Suprapubic skin (tissue), 4 donors: ENCODE measurements at regions not wholly inside any gene's neighbourhood (a gene's known extent, or its start where the extent isn't known, plus 50 kb on each side); places are given as distances from the start of the nearest gene placed in this dataset.

ENCODE experiments used
- DNase-seq, 2 donors: peaks; one replicate each; pipeline ENCODE4 v3.0.0-alpha.2; 2019; ENCODE audit warnings: low spot score in 2 of 2
- H3K27ac ChIP-seq: fragments of 200-600 bp; sonication (generic); one replicate; pipeline ENCODE4 v1.5.1; 2019
- H3K27me3 ChIP-seq: fragments of 200-600 bp; sonication (generic); one replicate; pipeline ENCODE4 v1.5.1; 2019
- H3K36me3 ChIP-seq: fragments of 200-600 bp; sonication (generic); one replicate; pipeline ENCODE4 v1.5.1; 2019
- H3K4me1 ChIP-seq: fragments of 200-600 bp; sonication (generic); one replicate; pipeline ENCODE4 v1.5.1; 2019
- H3K4me3 ChIP-seq: fragments of 200-600 bp; sonication (generic); one replicate; pipeline ENCODE4 v1.5.1; 2019; ENCODE audit warnings: mild to moderate bottlenecking
- H3K9me3 ChIP-seq: fragments of 200-600 bp; sonication (generic); one replicate; pipeline ENCODE4 v1.5.1; 2019
- CTCF ChIP-seq, 2 donors: fragments of 200-600 bp in 1 of 2; fragments of 450-650 bp in 1 of 2; sonication (generic) in 1 of 2; IDR thresholded peaks; one replicate each; pipeline ENCODE4 v1.5.1; 2016 to 2019; ENCODE audit warnings: antibody characterized with exemption in 2 of 2, mild to moderate bottlenecking in 1 of 2, moderate library complexity in 1 of 2
- EP300 ChIP-seq: sonication (generic); formaldehyde crosslinking; IDR thresholded peaks from one replicate; pipeline ENCODE4 v1.6.1; 2017; ENCODE audit warnings: antibody characterized with exemption
- POLR2A ChIP-seq, 2 donors: fragments of 450-650 bp; IDR thresholded peaks; one replicate each; pipeline ENCODE4 v1.6.1; 2017; ENCODE audit warnings: antibody characterized with exemption in 2 of 2, mild to moderate bottlenecking in 2 of 2, moderate library complexity in 2 of 2
- POLR2AphosphoS5 ChIP-seq, 3 donors: sonication (generic); formaldehyde crosslinking; IDR thresholded peaks; one replicate each; pipeline ENCODE4 v1.6.1; 2017; ENCODE audit warnings: antibody characterized with exemption in 3 of 3
- WGBS: methylation state at CpG from one replicate; pipeline ENCODE4 v1.1.5; 2018; 5-methylcytosine and 5-hydroxymethylcytosine counted together

GRCh38 chr3:110262896-110263295, 808.7 kb upstream of the NECTIN3 start:
- H3K4me3 ChIP-seq: no peak overlapping the region

GRCh38 chr3:110265302-110265701, 806.3 kb upstream of the NECTIN3 start:
- no peak for TF ChIP-seq POLR2A (IDR thresholded peaks at IDR 0.05)
- TF ChIP-seq POLR2AphosphoS5 (IDR thresholded peaks at IDR 0.05): no peak
- no peak for TF ChIP-seq CTCF (IDR thresholded peaks at IDR 0.05)
- no peak for TF ChIP-seq EP300
- DNase-seq: no peak
- Histone ChIP-seq H3K4me1 (no peaks in the 10 kb centered on the region), H3K4me3 (no peak overlapping the region), H3K27ac (no peak overlapping the region), H3K27me3 (no peaks in the 10 kb centered on the region), H3K36me3 (no peaks in the 10 kb centered on the region), H3K9me3 (no peaks in the 10 kb centered on the region)
- 82% methylated on average over 1 of the region's 1 CpG for WGBS

More at GRCh38 chr3:110262896-110263295, 808.7 kb upstream of the NECTIN3 start:
- TF ChIP-seq POLR2AphosphoS5 (IDR thresholded peaks at IDR 0.05): no peak
- TF ChIP-seq EP300: no peak
- TF ChIP-seq CTCF (IDR thresholded peaks at IDR 0.05): no peak
- no peak for TF ChIP-seq POLR2A (IDR thresholded peaks at IDR 0.05)
- Histone ChIP-seq H3K9me3 (no peaks in the 10 kb centered on the region), H3K4me1 (no peaks in the 10 kb centered on the region), H3K27ac (no peak overlapping the region), H3K27me3 (no peaks in the 10 kb centered on the region), H3K36me3 (no peaks in the 10 kb centered on the region)
- WGBS: 52% methylated on average over 4 of the region's 4 CpGs
- DNase-seq: no peak

GRCh38 chr3:110267304-110267845, 804.2 kb upstream of the NECTIN3 start:
- Histone ChIP-seq H3K27me3 (no peaks in the 10 kb centered on the region), H3K9me3 (no peaks in the 10 kb centered on the region), H3K4me1 (no peaks in the 10 kb centered on the region), H3K4me3 (no peak overlapping the region), H3K27ac (no peak overlapping the region), H3K36me3 (no peaks in the 10 kb centered on the region)
- WGBS: 78% methylated on average over 4 of the region's 4 CpGs
- TF ChIP-seq EP300: no peak
- no peak for TF ChIP-seq CTCF (IDR thresholded peaks at IDR 0.05)
- TF ChIP-seq POLR2AphosphoS5 (IDR thresholded peaks at IDR 0.05): no peak
- no peak for TF ChIP-seq POLR2A (IDR thresholded peaks at IDR 0.05)
- no peak for DNase-seq

- H3K27me3 ChIP-seq: no peaks in the 10 kb centered on the region
- H3K4me3 ChIP-seq: no peak overlapping the region
- DNase-seq: no peak
- WGBS: 70% methylated on average over 6 of the region's 6 CpGs
- H3K9me3 ChIP-seq: no peaks in the 10 kb centered on the region
- TF ChIP-seq POLR2A (IDR thresholded peaks at IDR 0.05) (no peak), CTCF (IDR thresholded peaks at IDR 0.05) (no peak), POLR2AphosphoS5 (IDR thresholded peaks at IDR 0.05) (no peak), EP300 (no peak)
- H3K4me1 ChIP-seq: no peaks in the 10 kb centered on the region
- H3K36me3 ChIP-seq: no peaks in the 10 kb centered on the region
- no peak overlapping the region for H3K27ac ChIP-seq
Measured at GRCh38 chr3:110272525-110272924, 799.1 kb upstream of the NECTIN3 start.

- H3K27ac ChIP-seq: no peak overlapping the region
- H3K4me1 ChIP-seq: no peaks in the 10 kb centered on the region
- no peak for DNase-seq
- no peaks in the 10 kb centered on the region for H3K27me3 ChIP-seq
- no peaks in the 10 kb centered on the region for H3K36me3 ChIP-seq
- peaks cover 10% of the 10 kb centered on the region for H3K9me3 ChIP-seq
- 69% methylated on average over 1 of the region's 1 CpG for WGBS
- TF ChIP-seq POLR2A (IDR thresholded peaks at IDR 0.05): no peak
- no peak for TF ChIP-seq CTCF (IDR thresholded peaks at IDR 0.05)
- no peak for TF ChIP-seq EP300
- no peak for TF ChIP-seq POLR2AphosphoS5 (IDR thresholded peaks at IDR 0.05)
- H3K4me3 ChIP-seq: no peak overlapping the region
Measured at GRCh38 chr3:110291886-110292501, 779.6 kb upstream of the NECTIN3 start.
